B cell (primary cell): ENCODE measurements at regions not wholly inside any gene's neighbourhood (a gene's known extent, or its start where the extent isn't known, plus 50 kb on each side); places are given as distances from the start of the nearest gene placed in this dataset.

Source experiments
- ATAC-seq: fragments of 200-7000 bp; cut with Tn5 transposase; one replicate; pipeline ENCODE4 v1.10.0; 2021; ENCODE audit warnings: low read depth, mild to moderate bottlenecking, moderate number of reproducible peaks, moderate library complexity
- CTCF ChIA-PET: fragments of 350-600 bp; sonication (Branson Sonifier 250); formaldehyde crosslinking; loops from one replicate; lab custom pipeline; 2021; ENCODE audit warnings: antibody characterized with exemption, inconsistent platforms; lab: Charles Lee
- POLR2A ChIA-PET: fragments of 350-600 bp; sonication (Branson Sonifier 250); formaldehyde crosslinking; loops from one replicate; lab custom pipeline; 2021; ENCODE audit warnings: antibody characterized with exemption; lab: Charles Lee
- DNase-seq: peaks from one replicate; pipeline ENCODE4 v3.0.0; 2013
- H2AFZ ChIP-seq: 2 replicates; pipeline ENCODE4 v1.6.1; 2012; ENCODE audit warnings: mild to moderate bottlenecking, low read depth, low read length; ENCODE audit not compliant: insufficient read depth, poor library complexity, severe bottlenecking
- H3K27ac ChIP-seq, 2 donors: 1 replicate in 1 of 2; 2 replicates in 1 of 2; pipeline ENCODE4 v1.5.1; 2012 to 2013; ENCODE audit warnings: low read length in 2 of 2, mild to moderate bottlenecking in 2 of 2, moderate library complexity in 1 of 2
- H3K27me3 ChIP-seq, 4 experiments: fragments of 200-600 bp in 1 of 4; sonication (generic) in 1 of 4; replicated peaks in 1 of 4; 1 replicate in 2 of 4; 2 replicates in 2 of 4; pipeline versions ENCODE4 v1.6.1 to v1.7.0; 2013 to 2016; ENCODE audit warnings: low read length in 3 of 4, mild to moderate bottlenecking in 2 of 4, mixed read lengths in 1 of 4, moderate library complexity in 1 of 4; ENCODE audit not compliant: insufficient read depth in 4 of 4, control insufficient read depth in 3 of 4; ENCODE audit errors: control extremely low read depth in 1 of 4
- H3K36me3 ChIP-seq, 2 experiments: replicated peaks in 1 of 2; 1 replicate in 1 of 2; 2 replicates in 1 of 2; pipeline versions ENCODE4 v1.6.1 to v1.7.1; 2013; ENCODE audit warnings: low read length in 1 of 2; ENCODE audit not compliant: insufficient read depth in 2 of 2, control insufficient read depth in 1 of 2; ENCODE audit errors: control extremely low read depth in 1 of 2, extremely low read depth in 1 of 2
- H3K4me1 ChIP-seq, 2 donors: fragments of 200-600 bp in 1 of 2; sonication (generic) in 1 of 2; 1 replicate in 1 of 2; 2 replicates in 1 of 2; pipeline versions ENCODE4 v1.5.1 to v1.6.1; 2013 to 2017; ENCODE audit warnings: low read length in 2 of 2; ENCODE audit not compliant: control insufficient read depth in 2 of 2, insufficient read depth in 2 of 2
- H3K4me2 ChIP-seq: replicated peaks from 2 replicates; pipeline ENCODE3; 2012; ENCODE audit warnings: mild to moderate bottlenecking, low read depth, low read length; ENCODE audit not compliant: poor library complexity, severe bottlenecking
- H3K4me3 ChIP-seq, 5 experiments: fragments of 200-600 bp in 1 of 5; sonication (generic) in 1 of 5; 1 replicate in 3 of 5; 2 replicates in 2 of 5; pipeline versions ENCODE4 v1.5.1 to v1.7.0; 2011 to 2016; ENCODE audit warnings: low read length in 4 of 5, mild to moderate bottlenecking in 4 of 5, low read depth in 2 of 5, control low read depth in 1 of 5, moderate library complexity in 1 of 5; ENCODE audit not compliant: insufficient read depth in 1 of 5; ENCODE audit errors: control extremely low read depth in 1 of 5, extremely low read depth in 1 of 5
- H3K79me2 ChIP-seq: fragments of 200-600 bp; sonication (generic); one replicate; pipeline ENCODE4 v1.6.0; 2016; ENCODE audit warnings: low read length; ENCODE audit not compliant: control insufficient read depth, insufficient read depth
- H3K9ac ChIP-seq: fragments of 200-600 bp; sonication (generic); 2 replicates; pipeline ENCODE4 v1.6.1; 2017; ENCODE audit warnings: mild to moderate bottlenecking, low read length, moderate library complexity
- H3K9me3 ChIP-seq, 3 donors: one replicate each; pipeline versions ENCODE4 v1.6.1 to v1.7.1; 2013; ENCODE audit warnings: low read length in 2 of 3; ENCODE audit not compliant: control insufficient read depth in 2 of 3, insufficient read depth in 1 of 3; ENCODE audit errors: control extremely low read depth in 1 of 3
- H4K20me1 ChIP-seq: 2 replicates; pipeline ENCODE4 v1.6.0; 2012; ENCODE audit warnings: mild to moderate bottlenecking, low read length; ENCODE audit not compliant: insufficient read depth, control insufficient read depth, poor library complexity, severe bottlenecking
- H3K27ac Mint-ChIP-seq: one replicate; pipeline ENCODE4 v1.8.0; 2021; ENCODE audit warnings: mixed read lengths
- H3K27me3 Mint-ChIP-seq: one replicate; pipeline ENCODE4 v1.8.0; 2021; ENCODE audit warnings: mixed read lengths
- H3K4me1 Mint-ChIP-seq: one replicate; pipeline ENCODE4 v1.8.0; 2021; ENCODE audit warnings: mixed read lengths
- H3K4me3 Mint-ChIP-seq: one replicate; pipeline ENCODE4 v1.8.0; 2021; ENCODE audit warnings: mixed read lengths
- H3K9me3 Mint-ChIP-seq: one replicate; pipeline ENCODE4 v1.8.0; 2022; ENCODE audit warnings: mixed read lengths; ENCODE audit not compliant: insufficient read depth
- EZH2 ChIP-seq: IDR thresholded peaks from 2 replicates; pipeline ENCODE4 v1.6.1; 2012; ENCODE audit warnings: borderline replicate concordance, low read depth, mild to moderate bottlenecking, moderate library complexity, low read length; ENCODE audit not compliant: insufficient read depth, poor library complexity, severe bottlenecking
- WGBS: methylation state at CpG from one replicate; pipeline ENCODE4 v1.1.5; 2013; ENCODE audit warnings: missing lambda C conversion rate; ENCODE audit not compliant: insufficient coverage; 5-methylcytosine and 5-hydroxymethylcytosine counted together
- intact Hi-C: fragments of 100-400 bp; cut with micrococcal nuclease; formaldehyde crosslinking; loops from one replicate; pipeline ENCODE4 v1.10.0; 2022
- TF ChIP-seq, protein P1 (sequence below): fragments of 200-600 bp; IDR thresholded peaks from one replicate; pipeline ENCODE4 v1.8.0; 2022; ENCODE audit warnings: antibody characterized with exemption, mild to moderate bottlenecking

DNA sequence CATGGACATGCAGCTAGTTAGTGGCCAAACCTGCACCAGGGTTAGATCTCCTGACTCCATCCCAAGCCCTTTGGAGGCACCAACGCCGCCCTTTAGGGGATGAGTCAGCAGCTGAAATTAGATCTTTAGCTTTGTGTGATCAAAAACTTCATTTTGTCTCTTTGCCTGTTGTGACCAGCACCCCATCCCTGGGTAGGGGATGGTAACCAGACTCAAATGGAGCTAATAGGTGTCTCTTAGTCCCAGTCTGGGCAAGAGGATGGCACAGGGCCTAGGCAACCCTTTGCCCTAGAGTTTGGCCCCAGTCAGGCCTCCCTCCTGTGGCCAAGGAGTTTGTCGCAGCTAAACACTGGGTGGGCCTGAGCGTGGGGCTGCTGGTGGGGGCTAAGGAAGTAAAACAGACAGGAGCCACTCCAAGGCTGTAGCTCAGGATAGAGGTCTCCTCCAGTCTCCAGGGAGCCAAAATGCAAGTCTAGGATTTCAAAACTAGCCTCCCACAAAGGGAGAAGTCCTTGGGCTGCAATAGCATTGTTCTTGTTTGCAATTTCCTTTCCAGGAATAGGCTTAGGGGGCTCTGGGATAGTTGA lies 105.1 kb downstream of the CPN2 start:
- DNase-seq: no peak
- H3K79me2 ChIP-seq: no peaks in the 10 kb centered on the region
- H3K4me1 ChIP-seq: no peaks in the 10 kb centered on the region
- H4K20me1 ChIP-seq: no peaks in the 10 kb centered on the region
- no peaks in the 10 kb centered on the region for H3K9me3 Mint-ChIP-seq
- H3K9ac ChIP-seq: no peak overlapping the region
- H3K27me3 Mint-ChIP-seq: peaks cover 26% of the 10 kb centered on the region
- no peak overlapping the region for H3K27ac ChIP-seq
- no peaks in the 10 kb centered on the region for H3K9me3 ChIP-seq
- H2AFZ ChIP-seq: no peak overlapping the region
- H3K4me1 Mint-ChIP-seq: no peaks in the 10 kb centered on the region
- peaks cover 0 to 25% (median 2%) of the 10 kb centered on the region in 4 experiments for H3K27me3 ChIP-seq
- intact Hi-C loops: no loop called here
- H3K4me3 ChIP-seq: no peak overlapping the region
- no peak overlapping the region for H3K4me2 ChIP-seq
- H3K4me3 Mint-ChIP-seq: no peak overlapping the region
- ChIA-PET POLR2A (no interaction called here), CTCF (no interaction called here)
- no peak overlapping the region for H3K27ac Mint-ChIP-seq
- H3K36me3 ChIP-seq: no peaks in the 10 kb centered on the region
- TF ChIP-seq EZH2: no peak
- TF ChIP-seq, protein P1, sequence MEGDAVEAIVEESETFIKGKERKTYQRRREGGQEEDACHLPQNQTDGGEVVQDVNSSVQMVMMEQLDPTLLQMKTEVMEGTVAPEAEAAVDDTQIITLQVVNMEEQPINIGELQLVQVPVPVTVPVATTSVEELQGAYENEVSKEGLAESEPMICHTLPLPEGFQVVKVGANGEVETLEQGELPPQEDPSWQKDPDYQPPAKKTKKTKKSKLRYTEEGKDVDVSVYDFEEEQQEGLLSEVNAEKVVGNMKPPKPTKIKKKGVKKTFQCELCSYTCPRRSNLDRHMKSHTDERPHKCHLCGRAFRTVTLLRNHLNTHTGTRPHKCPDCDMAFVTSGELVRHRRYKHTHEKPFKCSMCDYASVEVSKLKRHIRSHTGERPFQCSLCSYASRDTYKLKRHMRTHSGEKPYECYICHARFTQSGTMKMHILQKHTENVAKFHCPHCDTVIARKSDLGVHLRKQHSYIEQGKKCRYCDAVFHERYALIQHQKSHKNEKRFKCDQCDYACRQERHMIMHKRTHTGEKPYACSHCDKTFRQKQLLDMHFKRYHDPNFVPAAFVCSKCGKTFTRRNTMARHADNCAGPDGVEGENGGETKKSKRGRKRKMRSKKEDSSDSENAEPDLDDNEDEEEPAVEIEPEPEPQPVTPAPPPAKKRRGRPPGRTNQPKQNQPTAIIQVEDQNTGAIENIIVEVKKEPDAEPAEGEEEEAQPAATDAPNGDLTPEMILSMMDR: no peak
- ATAC-seq: no peak
- 100% methylated on average over 1 of the region's 4 CpGs for WGBS

DNA sequence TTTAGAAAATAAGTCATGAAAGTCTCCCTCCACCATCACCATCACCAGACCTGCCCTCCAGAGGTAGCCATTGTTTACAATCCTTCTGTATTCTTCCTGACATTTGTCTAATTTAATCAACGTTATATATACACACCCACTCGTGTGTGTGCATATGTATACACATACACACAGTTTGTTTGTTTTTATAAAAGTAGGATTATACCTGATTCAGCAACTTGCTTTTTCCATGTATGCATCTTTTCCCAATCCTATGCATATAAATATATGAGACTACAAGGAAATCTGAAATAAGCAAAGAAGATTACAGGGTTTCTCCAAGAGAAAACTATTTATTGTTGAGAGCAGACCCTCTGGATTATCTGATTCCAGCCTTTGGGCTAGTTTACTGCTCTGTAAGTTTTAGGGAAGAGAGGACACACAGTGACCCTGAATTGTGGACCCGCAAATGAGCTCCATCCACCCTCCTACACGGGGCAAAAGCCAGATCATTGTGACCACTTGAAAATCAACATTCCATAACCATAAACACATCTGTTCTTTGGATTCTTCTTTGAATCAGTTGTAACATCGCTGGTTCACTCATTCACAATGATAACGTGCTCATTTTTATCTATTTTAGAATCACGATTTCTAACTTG lies 104.3 kb downstream of the CPN2 start:
- H3K9me3 Mint-ChIP-seq: no peaks in the 10 kb centered on the region
- Histone ChIP-seq H3K4me3 (no peak overlapping the region), H3K9ac (no peak overlapping the region), H3K9me3 (no peaks in the 10 kb centered on the region), H3K27ac (no peak overlapping the region), H3K36me3 (no peaks in the 10 kb centered on the region), H2AFZ (no peak overlapping the region), H3K4me2 (no peak overlapping the region), H3K27me3 (peaks cover 0 to 32% (median 4%) of the 10 kb centered on the region in 4 experiments), H3K4me1 (no peaks in the 10 kb centered on the region), H3K79me2 (no peaks in the 10 kb centered on the region), H4K20me1 (no peaks in the 10 kb centered on the region)
- H3K27ac Mint-ChIP-seq: no peak overlapping the region
- TF ChIP-seq, protein P1: no peak
- no peak for TF ChIP-seq EZH2
- CTCF ChIA-PET: no interaction called here
- H3K4me1 Mint-ChIP-seq: no peaks in the 10 kb centered on the region
- H3K4me3 Mint-ChIP-seq: no peak overlapping the region
- peaks cover 29% of the 10 kb centered on the region for H3K27me3 Mint-ChIP-seq
- ATAC-seq (no peak), DNase-seq (no peak)
- 100% methylated on average over 2 of the region's 7 CpGs for WGBS
- intact Hi-C loops: no loop called here
- POLR2A ChIA-PET: no interaction called here
